Tibial artery (tissue), 4 donors: ENCODE measurements at regions not wholly inside any gene's neighbourhood (a gene's known extent, or its start where the extent isn't known, plus 50 kb on each side); places are given as distances from the start of the nearest gene placed in this dataset.

ENCODE experiments used
- DNase-seq, 2 donors: peaks; one replicate each; pipeline ENCODE4 v3.0.0-alpha.2; 2019
- H3K27ac ChIP-seq, 2 donors: fragments of 200-600 bp; sonication (generic) in 1 of 2; 1 replicate in 1 of 2; 2 replicates in 1 of 2; pipeline ENCODE4 v1.5.1; 2018 to 2019; ENCODE audit warnings: mild to moderate bottlenecking in 1 of 2
- H3K27me3 ChIP-seq, 2 donors: fragments of 200-600 bp; sonication (generic) in 1 of 2; one replicate each; pipeline versions ENCODE4 v1.5.1 to v1.6.0; 2016 to 2019
- H3K36me3 ChIP-seq, 3 donors: fragments of 200-600 bp; sonication (generic) in 2 of 3; one replicate each; pipeline ENCODE4 v1.5.1; 2016 to 2019; ENCODE audit warnings: mild to moderate bottlenecking in 2 of 3
- H3K4me1 ChIP-seq, 4 donors: fragments of 200-600 bp; sonication (generic) in 2 of 4; 1 replicate in 3 of 4; 2 replicates in 1 of 4; pipeline ENCODE4 v1.5.1; 2016 to 2019
- H3K4me3 ChIP-seq, 2 donors: fragments of 200-600 bp; sonication (generic) in 1 of 2; 1 replicate in 1 of 2; 2 replicates in 1 of 2; pipeline ENCODE4 v1.5.1; 2018 to 2019; ENCODE audit warnings: mild to moderate bottlenecking in 2 of 2
- H3K9me3 ChIP-seq, 3 donors: fragments of 200-600 bp; sonication (generic) in 1 of 3; one replicate each; pipeline ENCODE4 v1.5.1; 2016 to 2019
- intact Hi-C: fragments of 100-400 bp; cut with DNase I; formaldehyde crosslinking; loops from one replicate; pipeline ENCODE4 v1.15.0; 2023; ENCODE audit warnings: low total_unique reads
- TF ChIP-seq, protein P1 (sequence below), 2 experiments: fragments of 200-600 bp in 1 of 2; fragments of 450-650 bp in 1 of 2; IDR thresholded peaks; one replicate each; pipeline ENCODE4 v1.5.1; 2017 to 2019; ENCODE audit warnings: antibody characterized with exemption in 2 of 2, mild to moderate bottlenecking in 1 of 2, moderate library complexity in 1 of 2

- Histone ChIP-seq H3K27ac (no peak overlapping the region), H3K36me3 (no peaks in the 10 kb centered on the region), H3K9me3 (no peaks in the 10 kb centered on the region), H3K4me1 (no peaks in the 10 kb centered on the region), H3K4me3 (no peak overlapping the region), H3K27me3 (no peaks in the 10 kb centered on the region)
- no peak for DNase-seq
- intact Hi-C loops, result no loop called here
- TF ChIP-seq, protein P1, sequence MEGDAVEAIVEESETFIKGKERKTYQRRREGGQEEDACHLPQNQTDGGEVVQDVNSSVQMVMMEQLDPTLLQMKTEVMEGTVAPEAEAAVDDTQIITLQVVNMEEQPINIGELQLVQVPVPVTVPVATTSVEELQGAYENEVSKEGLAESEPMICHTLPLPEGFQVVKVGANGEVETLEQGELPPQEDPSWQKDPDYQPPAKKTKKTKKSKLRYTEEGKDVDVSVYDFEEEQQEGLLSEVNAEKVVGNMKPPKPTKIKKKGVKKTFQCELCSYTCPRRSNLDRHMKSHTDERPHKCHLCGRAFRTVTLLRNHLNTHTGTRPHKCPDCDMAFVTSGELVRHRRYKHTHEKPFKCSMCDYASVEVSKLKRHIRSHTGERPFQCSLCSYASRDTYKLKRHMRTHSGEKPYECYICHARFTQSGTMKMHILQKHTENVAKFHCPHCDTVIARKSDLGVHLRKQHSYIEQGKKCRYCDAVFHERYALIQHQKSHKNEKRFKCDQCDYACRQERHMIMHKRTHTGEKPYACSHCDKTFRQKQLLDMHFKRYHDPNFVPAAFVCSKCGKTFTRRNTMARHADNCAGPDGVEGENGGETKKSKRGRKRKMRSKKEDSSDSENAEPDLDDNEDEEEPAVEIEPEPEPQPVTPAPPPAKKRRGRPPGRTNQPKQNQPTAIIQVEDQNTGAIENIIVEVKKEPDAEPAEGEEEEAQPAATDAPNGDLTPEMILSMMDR (IDR thresholded peaks at IDR 0.05), result no peak
These were observed 552.0 kb downstream of the SI start for GRCh38 chr3:164526250-164526649.

DNA sequence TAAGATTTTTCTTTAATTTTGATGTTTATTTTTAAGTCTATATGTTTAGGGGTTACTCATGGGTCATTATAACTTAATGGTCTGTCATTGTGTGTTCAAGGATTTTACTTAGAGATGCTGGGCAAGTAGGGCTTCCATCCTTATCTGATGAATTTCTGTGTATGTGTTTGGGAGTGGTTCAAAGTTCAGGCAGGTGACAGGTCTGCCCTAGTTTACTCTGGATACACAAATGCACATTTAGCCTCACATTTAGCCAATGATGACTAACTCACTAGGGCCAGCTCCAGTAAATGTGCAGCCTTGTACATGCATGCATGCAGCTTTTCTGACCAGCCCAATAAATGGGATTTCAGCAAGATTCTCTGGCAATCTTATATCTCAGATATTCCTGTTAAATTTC is 554.1 kb downstream of the SI start:
- intact Hi-C loops, result no loop called here
- peaks cover 0 to 6% (median 0%) of the 10 kb centered on the region in 3 donors for H3K9me3 ChIP-seq
- DNase-seq, result no peak

GRCh38 chr3:164522073-164522763 is 556.1 kb downstream of the SI start:
- intact Hi-C loops, result no loop called here
- DNase-seq, result peak in 1 of 2 donors; percentile 48
- no peak overlapping the region for H3K4me3 ChIP-seq
- no peaks in the 10 kb centered on the region for H3K36me3 ChIP-seq
- H3K4me1 ChIP-seq, result no peaks in the 10 kb centered on the region
- H3K9me3 ChIP-seq, result peaks cover 0 to 6% (median 5%) of the 10 kb centered on the region in 3 donors
- TF ChIP-seq, protein P1 (IDR thresholded peaks at IDR 0.05), result no peak
- H3K27ac ChIP-seq, result no peak overlapping the region
- no peaks in the 10 kb centered on the region for H3K27me3 ChIP-seq

More for the DNA sequence above, 554.1 kb downstream of the SI start:
- no peaks in the 10 kb centered on the region for H3K27me3 ChIP-seq
- no peaks in the 10 kb centered on the region for H3K36me3 ChIP-seq
- H3K4me3 ChIP-seq, result no peak overlapping the region
- no peak overlapping the region for H3K27ac ChIP-seq
- no peaks in the 10 kb centered on the region for H3K4me1 ChIP-seq
- TF ChIP-seq, protein P1 (IDR thresholded peaks at IDR 0.05), result no peak

DNA sequence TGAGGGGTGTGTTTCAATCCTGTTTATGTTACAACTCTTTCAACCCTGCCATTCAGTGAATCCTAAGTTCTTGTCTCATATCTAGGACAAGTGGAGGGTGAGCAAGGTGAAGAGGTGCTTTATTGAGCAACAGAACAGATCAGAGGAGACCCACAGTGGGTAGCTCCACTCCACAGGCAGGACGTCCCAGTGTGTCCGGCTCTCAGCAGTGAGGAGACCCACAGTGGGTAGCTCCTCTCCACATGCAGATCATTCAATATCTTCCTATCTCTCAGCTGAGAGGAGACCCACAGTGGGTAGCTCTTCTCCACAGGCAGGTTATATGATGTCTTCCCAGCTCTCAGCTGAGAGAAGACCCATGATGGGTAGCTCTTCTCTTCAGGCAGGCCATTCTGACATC is 556.7 kb downstream of the SI start:
- no peaks in the 10 kb centered on the region for H3K36me3 ChIP-seq
- TF ChIP-seq, protein P1 (IDR thresholded peaks at IDR 0.05), result no peak
- no peak for DNase-seq
- H3K9me3 ChIP-seq, result peaks cover 0 to 6% (median 5%) of the 10 kb centered on the region in 3 donors
- H3K27me3 ChIP-seq, result no peaks in the 10 kb centered on the region
- no peaks in the 10 kb centered on the region for H3K4me1 ChIP-seq
- H3K27ac ChIP-seq, result no peak overlapping the region
- intact Hi-C loops, result no loop called here
- H3K4me3 ChIP-seq, result no peak overlapping the region

- H3K36me3 ChIP-seq, result no peaks in the 10 kb centered on the region
- TF ChIP-seq, protein P1 (IDR thresholded peaks at IDR 0.05), result no peak
- no peak for DNase-seq
- no peaks in the 10 kb centered on the region for H3K4me1 ChIP-seq
- H3K27ac ChIP-seq, result no peak overlapping the region
- intact Hi-C loops, result no loop called here
- H3K4me3 ChIP-seq, result no peak overlapping the region
- peaks cover 0 to 6% (median 5%) of the 10 kb centered on the region in 3 donors for H3K9me3 ChIP-seq
- H3K27me3 ChIP-seq, result no peaks in the 10 kb centered on the region
These were observed 557.2 kb downstream of the SI start for GRCh38 chr3:164521139-164521538.
